Coronary artery (tissue), 2 donors: ENCODE measurements at regions not wholly inside any gene's neighbourhood (a gene's known extent, or its start where the extent isn't known, plus 50 kb on each side); places are given as distances from the start of the nearest gene placed in this dataset.

Source experiments
- DNase-seq: peaks from one replicate; pipeline ENCODE4 v3.0.0-alpha.2; 2017; ENCODE audit warnings: low spot score
- H3K27ac ChIP-seq, 2 donors: fragments of 200-600 bp; sonication (generic); one replicate each; pipeline ENCODE4 v1.5.1; 2016 to 2019
- H3K4me3 ChIP-seq: fragments of 200-600 bp; sonication (generic); 2 replicates; pipeline ENCODE4 v1.5.1; 2016; ENCODE audit warnings: mild to moderate bottlenecking, moderate library complexity
- CTCF ChIP-seq: fragments of 200-600 bp; sonication (generic); IDR thresholded peaks from one replicate; pipeline ENCODE4 v1.5.1; 2019; ENCODE audit warnings: antibody characterized with exemption

GRCh38 chr1:93744299-93744988 is 62.8 kb upstream of the BCAR3 start:
- DNase-seq, result no peak
- no peak overlapping the region for H3K27ac ChIP-seq
- no peak for TF ChIP-seq CTCF
- no peak overlapping the region for H3K4me3 ChIP-seq

GRCh38 chr1:93743465-93743864 is 61.8 kb upstream of the BCAR3 start:
- TF ChIP-seq CTCF, result no peak
- DNase-seq, result no peak
- Histone ChIP-seq H3K4me3 (no peak overlapping the region), H3K27ac (no peak overlapping the region)

DNA sequence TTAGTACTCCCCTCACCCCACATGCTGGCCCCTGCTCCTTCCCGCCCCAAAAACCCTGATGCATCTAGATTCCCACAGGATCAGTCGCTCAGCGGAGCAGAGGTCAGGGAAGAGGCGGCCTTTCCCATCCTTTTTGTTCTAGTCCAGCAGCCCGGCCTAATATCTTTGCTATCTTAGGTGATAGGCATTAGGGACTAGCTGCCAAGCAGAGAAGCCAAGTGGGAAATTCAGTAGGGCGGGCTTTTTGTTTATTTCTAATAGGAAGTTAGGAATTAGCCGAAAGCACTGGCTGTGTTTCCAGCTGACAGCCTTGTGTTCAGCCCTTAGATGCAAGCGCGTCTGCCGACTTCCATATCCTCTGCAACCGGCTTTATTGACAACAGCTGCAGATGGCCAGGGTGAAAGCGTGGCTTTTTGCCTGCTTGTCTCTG is 59.0 kb upstream of the BCAR3 start:
- TF ChIP-seq CTCF, result no peak
- no peak overlapping the region for H3K4me3 ChIP-seq
- DNase-seq, result no peak

GRCh38 chr1:93740157-93740556 is 58.5 kb upstream of the BCAR3 start:
- no peak for DNase-seq
- H3K27ac ChIP-seq, result no peak overlapping the region
- H3K4me3 ChIP-seq, result no peak overlapping the region
- no peak for TF ChIP-seq CTCF

More for the DNA sequence above, 59.0 kb upstream of the BCAR3 start:
- H3K27ac ChIP-seq, result no peak overlapping the region

- TF ChIP-seq CTCF, result no peak
- DNase-seq, result no peak
- H3K4me3 ChIP-seq, result no peak overlapping the region
- H3K27ac ChIP-seq, result no peak overlapping the region
Observed at GRCh38 chr1:93739472-93739871, 57.8 kb upstream of the BCAR3 start.

DNA sequence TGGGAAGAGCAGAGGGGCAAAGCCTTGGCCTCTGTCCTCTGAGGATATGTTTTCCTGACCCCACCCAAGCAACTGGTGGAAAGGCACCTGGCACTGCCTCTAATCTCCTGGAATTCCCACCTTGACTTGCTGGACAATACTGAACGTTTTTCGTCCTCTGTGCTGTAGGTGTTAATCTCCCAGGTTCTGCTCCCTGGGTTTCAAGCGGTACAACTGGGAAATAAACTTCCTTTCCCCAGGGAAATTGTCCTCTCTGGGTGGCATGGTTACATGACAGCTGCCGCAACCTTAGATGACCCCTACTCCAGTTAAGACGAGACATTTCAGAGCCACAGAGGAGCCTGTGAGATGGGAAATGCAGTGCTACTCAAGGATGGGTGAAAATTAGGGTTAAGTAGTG is 57.3 kb upstream of the BCAR3 start:
- no peak for DNase-seq
- TF ChIP-seq CTCF, result no peak
- Histone ChIP-seq H3K27ac (no peak overlapping the region), H3K4me3 (no peak overlapping the region)

- Histone ChIP-seq H3K4me3 (no peak overlapping the region), H3K27ac (no peak overlapping the region)
- no peak for DNase-seq
- no peak for TF ChIP-seq CTCF
Observed at GRCh38 chr1:93738075-93738622, 56.5 kb upstream of the BCAR3 start.
